Sciatic nerve (tissue), 2 donors: ENCODE measurements at regions not wholly inside any gene's neighbourhood (a gene's known extent, or its start where the extent isn't known, plus 50 kb on each side); places are given as distances from the start of the nearest gene placed in this dataset.
"Not testable (repeated sequence)": the region's sequence is repeated elsewhere in the genome, so short reads cannot be mapped to it uniquely, and the experiment has no call there.

Source experiments
- ATAC-seq: fragments of 200-7000 bp; cut with Tn5 transposase; one replicate; pipeline ENCODE4 v1.9.1; 2020; ENCODE audit warnings: mild to moderate bottlenecking, moderate library complexity
- DNase-seq: peaks from one replicate; pipeline ENCODE4 v3.0.0-alpha.2; 2020; ENCODE audit warnings: low spot score
- intact Hi-C: fragments of 100-400 bp; cut with DNase I; formaldehyde crosslinking; loops from one replicate; pipeline ENCODE4 v1.14.2; 2022
- donor health status: DM: no; HTN: no; CAD: no.
- donor health status: DM: no; HTN: no; CAD: no.

DNA sequence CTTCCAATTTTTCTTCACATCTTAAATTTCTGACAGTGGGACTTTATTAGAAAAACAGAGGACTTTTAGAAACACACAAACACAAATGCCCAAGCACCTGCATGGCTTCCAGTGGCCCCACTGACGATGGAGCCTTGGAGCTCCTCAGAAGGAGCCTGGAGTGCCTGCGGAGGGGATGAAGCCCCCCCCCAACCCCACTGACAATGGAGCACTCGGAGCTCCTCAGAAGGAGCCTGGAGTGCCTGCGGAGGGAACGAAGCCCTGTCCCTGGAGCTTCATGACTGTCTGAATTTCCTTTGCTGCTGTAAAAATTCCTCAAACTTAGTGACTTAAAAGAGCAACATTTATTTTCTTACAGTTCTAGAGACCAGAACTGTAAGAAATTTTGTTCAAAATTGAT lies 80.1 kb upstream of the VRK1 start:
- intact Hi-C loops: no loop called here
- DNase-seq (no peak), ATAC-seq (no peak)

GRCh38 chr14:96718407-96718806 lies 78.8 kb upstream of the VRK1 start:
- DNase-seq (no peak), ATAC-seq (no peak)
- intact Hi-C loops: no loop called here

- ATAC-seq, intact Hi-C loops, DNase-seq: not testable (repeated sequence)
These were observed 76.5 kb upstream of the VRK1 start for GRCh38 chr14:96720702-96721101.

DNA sequence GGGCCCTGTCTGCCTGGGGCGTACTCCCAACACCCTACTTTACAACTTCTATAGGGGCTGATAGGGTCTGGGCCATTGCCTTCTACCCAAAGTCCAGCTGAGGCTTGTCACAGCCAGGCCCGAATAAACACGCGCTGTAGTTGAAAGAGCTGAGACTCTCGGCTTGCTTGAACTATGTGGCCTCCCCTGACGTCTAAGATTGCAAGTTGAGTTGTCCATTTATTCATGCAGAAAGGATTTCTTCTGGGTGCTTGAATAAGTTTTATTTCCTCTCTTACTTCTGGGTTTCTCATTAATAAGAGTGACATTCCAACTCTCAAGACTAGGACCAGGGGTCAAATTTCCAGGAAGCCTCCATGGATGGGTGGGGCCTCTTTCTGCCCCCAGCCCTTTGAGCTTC lies 74.4 kb upstream of the VRK1 start:
- ATAC-seq (no peak), DNase-seq (no peak)
- intact Hi-C loops: no loop called here

DNA sequence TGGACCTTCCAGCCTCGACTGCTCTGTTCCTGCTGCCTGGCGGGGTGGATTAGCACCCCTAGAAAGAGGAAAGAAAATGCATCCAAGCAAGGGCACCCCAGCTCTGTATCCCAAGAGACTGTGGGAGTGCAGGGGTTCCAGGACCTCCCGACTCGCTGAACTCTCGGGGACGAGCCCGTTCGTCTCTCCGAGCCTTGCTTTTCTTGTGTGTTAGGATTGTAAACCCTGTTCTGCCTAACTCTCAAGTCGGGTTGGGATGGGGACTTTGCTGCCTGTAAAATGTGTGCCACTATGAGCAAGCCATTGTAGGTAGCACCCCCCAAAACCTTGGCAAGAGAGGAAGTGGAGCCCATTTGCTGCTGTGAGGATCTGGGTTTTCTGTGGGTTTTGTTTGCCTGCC lies 73.2 kb upstream of the VRK1 start:
- intact Hi-C loops: no loop called here
- ATAC-seq (no peak), DNase-seq (no peak)

DNA sequence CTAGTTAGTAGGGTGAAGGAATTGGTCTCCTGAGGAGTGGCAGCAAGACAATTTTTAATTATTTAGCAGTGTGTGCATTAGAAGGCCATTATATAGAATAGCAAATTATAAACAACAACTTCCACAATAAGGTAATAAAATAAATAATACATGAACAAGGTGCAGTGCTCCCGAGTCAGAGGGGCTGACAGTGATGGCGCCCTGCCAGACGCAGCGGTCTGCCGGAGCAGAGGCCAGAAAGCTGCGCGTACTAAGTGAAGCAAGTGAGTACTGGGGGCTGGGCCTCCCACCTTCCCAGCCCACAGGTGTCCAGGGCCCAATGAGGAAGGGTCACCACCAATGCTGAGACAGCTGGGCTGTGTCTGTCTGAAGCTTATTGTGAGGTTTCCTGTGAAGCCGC lies 72.0 kb upstream of the VRK1 start:
- ATAC-seq (no peak), DNase-seq (no peak)
- intact Hi-C loops: no loop called here

DNA sequence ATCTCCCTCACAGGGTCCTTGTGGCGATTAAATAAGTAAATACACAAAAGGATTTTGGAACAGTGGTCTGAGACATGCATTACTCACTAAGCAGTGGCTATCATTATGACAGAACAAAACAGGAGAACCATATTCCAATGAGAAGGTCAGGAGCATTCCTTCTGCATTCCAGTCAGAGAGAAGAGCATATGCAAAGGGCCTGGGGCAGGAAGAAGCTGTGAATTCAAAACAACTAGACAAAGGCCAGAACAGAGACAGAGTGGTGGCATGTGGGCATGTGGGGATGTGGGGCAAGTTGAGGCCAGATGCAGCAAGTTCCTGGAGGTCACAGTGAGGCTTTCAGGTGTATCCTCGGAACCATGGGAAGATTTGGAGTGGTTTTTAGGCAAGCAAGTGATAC lies 70.1 kb upstream of the VRK1 start:
- intact Hi-C loops: no loop called here
- no peak for ATAC-seq
- no peak for DNase-seq

GRCh38 chr14:96727491-96727890 lies 69.7 kb upstream of the VRK1 start:
- intact Hi-C loops: no loop called here
- no peak for DNase-seq
- no peak for ATAC-seq

GRCh38 chr14:96727980-96728717 lies 69.0 kb upstream of the VRK1 start:
- DNase-seq (no peak), ATAC-seq (no peak)
- intact Hi-C loops: no loop called here

DNA sequence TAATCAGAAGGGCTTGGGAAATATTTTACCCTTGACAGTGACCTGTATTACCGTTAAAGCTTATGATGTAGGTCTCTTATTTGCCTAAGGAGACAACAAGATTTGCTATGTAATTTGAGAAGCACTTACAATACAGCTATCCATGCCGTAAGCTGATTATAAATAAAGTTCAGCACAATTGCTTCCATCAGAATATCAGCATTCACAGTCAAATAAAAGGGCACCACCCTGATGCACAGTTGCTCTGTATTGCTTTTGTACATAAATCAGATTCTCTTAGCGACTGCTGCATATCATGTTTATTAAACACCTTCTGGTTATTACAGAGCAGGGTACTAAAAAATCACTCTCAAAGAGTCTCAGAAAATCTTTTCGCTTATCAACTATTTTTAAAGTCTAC lies 67.3 kb upstream of the VRK1 start:
- DNase-seq (no peak), ATAC-seq (no peak)
- intact Hi-C loops: loop anchor here (5.0 kb wide), 1 partner anchor 407 kb away; no protein-coding TSS in a partner anchor

GRCh38 chr14:96730386-96730785 lies 66.8 kb upstream of the VRK1 start:
- DNase-seq: no peak
- ATAC-seq: no peak
- intact Hi-C loops: loop anchor here (5.0 kb wide), 1 partner anchor 407 kb away; no protein-coding TSS in a partner anchor

DNA sequence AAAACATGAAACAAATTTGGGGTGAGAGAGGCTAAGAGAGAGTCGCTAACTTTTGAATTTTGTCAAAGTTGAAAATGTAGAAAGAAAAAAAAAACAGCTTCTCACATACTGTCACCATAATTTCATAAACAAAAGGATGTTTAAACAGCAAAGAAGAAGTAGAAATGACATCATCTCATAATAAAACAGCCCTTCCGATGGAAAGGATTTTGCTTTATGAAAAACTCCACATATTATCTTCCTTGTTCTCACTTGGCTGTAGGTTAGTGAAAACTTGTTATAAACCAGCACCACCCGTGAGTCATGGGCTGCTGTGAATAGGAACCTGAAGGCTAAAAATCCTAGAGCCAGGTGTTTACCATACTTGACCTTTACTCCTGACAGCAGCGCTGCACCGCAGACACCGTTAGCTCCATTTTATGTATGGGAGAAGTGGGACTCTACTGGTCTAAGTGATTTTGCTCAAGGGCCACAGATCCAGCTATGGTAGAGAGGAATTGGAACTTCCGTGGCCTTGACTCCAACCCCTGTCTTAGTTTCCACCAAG lies 63.0 kb upstream of the VRK1 start:
- intact Hi-C loops: loop anchor here (5.0 kb wide), 1 partner anchor 403 kb away; no protein-coding TSS in a partner anchor
- ATAC-seq: no peak
- no peak for DNase-seq

DNA sequence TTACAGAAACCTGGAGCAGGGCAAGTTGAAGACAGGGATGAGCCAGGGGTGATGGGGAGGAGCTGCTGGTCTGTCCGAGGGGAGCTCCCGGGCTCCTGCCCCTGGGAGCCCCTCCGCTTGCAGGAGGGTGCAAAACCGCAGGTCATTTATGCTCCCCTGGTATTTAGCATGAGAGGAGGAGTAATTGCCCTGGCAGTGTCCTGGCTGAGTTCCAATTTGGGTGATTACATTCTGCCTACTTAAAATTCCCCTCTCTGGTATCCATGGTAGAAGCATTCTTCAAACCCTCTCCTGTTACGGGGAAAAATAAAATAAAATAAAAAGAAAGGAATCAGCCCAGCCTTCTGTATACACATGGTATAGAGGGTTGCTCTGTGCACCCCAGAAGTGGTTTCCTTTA lies 61.7 kb upstream of the VRK1 start:
- intact Hi-C loops: no loop called here
- ATAC-seq (no peak), DNase-seq (no peak)

DNA sequence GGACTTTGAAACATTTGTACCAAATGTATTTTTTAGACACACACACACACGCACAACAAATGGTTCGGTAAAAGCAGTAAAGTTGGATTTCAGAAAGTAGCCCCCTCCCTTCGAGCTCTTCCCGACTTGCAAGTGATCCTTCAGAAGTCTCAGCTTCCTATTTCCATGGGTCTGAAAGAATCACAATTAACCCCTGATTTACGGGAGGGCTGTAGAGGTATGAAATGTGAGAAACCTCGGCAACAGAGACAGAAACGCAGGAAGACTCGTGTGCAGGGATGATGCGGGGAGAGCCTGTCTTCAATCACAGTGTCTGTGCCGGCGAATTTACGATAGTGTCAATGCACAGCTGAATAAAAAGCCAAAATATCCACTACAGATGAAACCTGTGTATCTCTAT lies 60.7 kb upstream of the VRK1 start:
- intact Hi-C loops: no loop called here
- no peak for DNase-seq
- no peak for ATAC-seq

DNA sequence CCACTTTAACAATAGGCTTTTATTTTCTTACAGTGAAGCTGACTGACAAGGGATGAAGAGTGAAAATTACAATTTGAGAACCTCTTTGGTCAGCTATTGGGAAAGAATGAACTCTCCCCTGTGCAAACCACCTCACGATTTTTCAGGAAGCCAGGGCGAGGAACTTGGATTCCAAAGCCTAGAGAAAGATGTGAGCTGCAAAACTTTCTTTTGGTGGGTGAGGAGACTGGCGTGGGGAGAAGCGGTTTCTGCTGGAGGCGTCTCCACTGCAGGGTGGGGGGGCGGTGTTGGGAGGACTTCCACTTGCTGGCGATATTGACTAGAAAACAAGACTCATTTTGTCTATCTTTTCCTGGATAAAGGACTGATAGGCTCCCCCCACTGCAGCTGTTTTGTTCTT lies 59.3 kb upstream of the VRK1 start:
- intact Hi-C loops: no loop called here
- ATAC-seq (no peak), DNase-seq (no peak)

DNA sequence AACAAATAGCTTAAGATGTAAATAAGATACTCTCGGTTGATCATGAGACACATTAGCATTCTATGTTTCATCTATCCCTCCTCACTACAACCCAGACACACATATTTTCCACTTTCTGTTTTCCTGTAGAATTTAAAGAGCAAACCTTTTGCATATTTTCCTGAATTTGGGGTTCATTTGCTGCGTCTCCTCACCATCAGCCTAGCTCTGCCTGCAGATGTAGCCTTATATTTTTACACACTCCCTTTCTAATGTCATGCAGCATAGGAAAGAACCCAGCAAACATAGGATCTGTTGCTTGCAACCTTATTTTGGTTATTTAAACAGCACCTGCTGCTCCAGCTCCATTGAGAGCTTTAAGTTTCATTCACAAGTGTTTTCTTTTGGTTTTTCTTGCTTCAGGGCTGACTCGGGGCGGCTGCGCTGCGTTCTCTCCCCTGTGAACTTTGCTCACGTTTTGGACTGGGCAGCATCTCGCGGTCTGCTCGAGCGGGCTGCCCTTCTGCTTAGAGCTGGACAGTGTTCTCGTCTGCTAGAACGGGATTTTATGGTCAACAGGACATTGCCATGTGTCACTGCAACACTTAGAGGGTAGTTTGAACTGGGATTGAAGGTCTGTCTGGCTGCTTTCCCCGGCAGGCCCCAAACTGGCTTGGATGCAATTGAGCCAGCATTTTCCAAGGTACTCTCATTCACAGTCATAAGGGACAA lies 57.8 kb upstream of the VRK1 start:
- intact Hi-C loops: no loop called here
- ATAC-seq (no peak), DNase-seq (no peak)

- peak; percentile 69 for ATAC-seq
- intact Hi-C loops: no loop called here
- DNase-seq: peak; percentile 74
These were observed 55.8 kb upstream of the VRK1 start for GRCh38 chr14:96741151-96741977.

GRCh38 chr14:96744262-96744661 lies 52.9 kb upstream of the VRK1 start:
- intact Hi-C loops: no loop called here
- DNase-seq (no peak), ATAC-seq (no peak)

- no peak for DNase-seq
- intact Hi-C loops: no loop called here
- ATAC-seq: no peak
These were observed 51.6 kb upstream of the VRK1 start for GRCh38 chr14:96745500-96746051.
